Right lobe of liver (tissue), 4 donors: ENCODE measurements at regions not wholly inside any gene's neighbourhood (a gene's known extent, or its start where the extent isn't known, plus 50 kb on each side); places are given as distances from the start of the nearest gene placed in this dataset.

Source experiments
- POLR2A ChIP-seq: fragments of 450-650 bp; IDR thresholded peaks from one replicate; pipeline ENCODE4 v1.6.1; 2017; ENCODE audit warnings: antibody characterized with exemption, mild to moderate bottlenecking
- TF ChIP-seq, protein P1 (sequence below), 4 donors: fragments of 200-600 bp in 3 of 4; fragments of 450-650 bp in 1 of 4; IDR thresholded peaks; one replicate each; pipeline versions ENCODE4 v1.5.1 to v1.8.0; 2016 to 2022; ENCODE audit warnings: antibody characterized with exemption in 4 of 4, mild to moderate bottlenecking in 2 of 4
- donor health status: DM: no; HTN: no; CAD: no.
- donor health status: DM: no; HTN: no; CAD: no.
- donor health status: DM: no; HTN: yes; CAD: no.

GRCh38 chr1:209191262-209191634 lies 392.3 kb upstream of the CAMK1G start:
- TF ChIP-seq, protein P1, sequence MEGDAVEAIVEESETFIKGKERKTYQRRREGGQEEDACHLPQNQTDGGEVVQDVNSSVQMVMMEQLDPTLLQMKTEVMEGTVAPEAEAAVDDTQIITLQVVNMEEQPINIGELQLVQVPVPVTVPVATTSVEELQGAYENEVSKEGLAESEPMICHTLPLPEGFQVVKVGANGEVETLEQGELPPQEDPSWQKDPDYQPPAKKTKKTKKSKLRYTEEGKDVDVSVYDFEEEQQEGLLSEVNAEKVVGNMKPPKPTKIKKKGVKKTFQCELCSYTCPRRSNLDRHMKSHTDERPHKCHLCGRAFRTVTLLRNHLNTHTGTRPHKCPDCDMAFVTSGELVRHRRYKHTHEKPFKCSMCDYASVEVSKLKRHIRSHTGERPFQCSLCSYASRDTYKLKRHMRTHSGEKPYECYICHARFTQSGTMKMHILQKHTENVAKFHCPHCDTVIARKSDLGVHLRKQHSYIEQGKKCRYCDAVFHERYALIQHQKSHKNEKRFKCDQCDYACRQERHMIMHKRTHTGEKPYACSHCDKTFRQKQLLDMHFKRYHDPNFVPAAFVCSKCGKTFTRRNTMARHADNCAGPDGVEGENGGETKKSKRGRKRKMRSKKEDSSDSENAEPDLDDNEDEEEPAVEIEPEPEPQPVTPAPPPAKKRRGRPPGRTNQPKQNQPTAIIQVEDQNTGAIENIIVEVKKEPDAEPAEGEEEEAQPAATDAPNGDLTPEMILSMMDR (IDR thresholded peaks at IDR 0.05): no peak
- no peak for TF ChIP-seq POLR2A
